A673 (cell line): ENCODE measurements at regions not wholly inside any gene's neighbourhood (a gene's known extent, or its start where the extent isn't known, plus 50 kb on each side); places are given as distances from the start of the nearest gene placed in this dataset.

Experiments used
- BruUV-seq: library from RNA; stranded (reverse); fragments of 400-500 nt; replicated peaks from 2 replicates; lab custom pipeline; 2021; lab: Mats Ljungman, UMichigan
- CTCF ChIA-PET: fragments of 300-600 bp; sonication (Branson Sonifier 250); formaldehyde crosslinking; loops from one replicate; lab custom pipeline; 2022; ENCODE audit warnings: antibody characterized with exemption; lab: Charles Lee
- POLR2A ChIA-PET: fragments of 300-600 bp; sonication (Branson Sonifier 250); formaldehyde crosslinking; loops from one replicate; lab custom pipeline; 2022; ENCODE audit warnings: antibody characterized with exemption; ENCODE audit not compliant: low non-redundant PET; lab: Charles Lee
- DNase-seq: peaks from one replicate; pipeline ENCODE4 v3.0.0-alpha.2; 2015; ENCODE audit warnings: low spot score
- H3K27ac ChIP-seq: fragments of 200-600 bp; sonication (generic); 2 replicates; pipeline ENCODE4 v1.5.1; 2016; ENCODE audit warnings: mixed run types, low read depth, mild to moderate bottlenecking, mixed read lengths, antibody characterized with exemption, low read length; ENCODE audit not compliant: poor library complexity, severe bottlenecking
- H3K27me3 ChIP-seq: fragments of 200-600 bp; sonication (generic); replicated peaks from 2 replicates; pipeline ENCODE4 v1.6.1; 2017; ENCODE audit warnings: mixed run types, low read depth, mild to moderate bottlenecking, mixed read lengths, antibody characterized with exemption, low read length; ENCODE audit not compliant: insufficient read depth, poor library complexity
- H3K36me3 ChIP-seq: fragments of 200-600 bp; sonication (generic); 2 replicates; pipeline ENCODE4 v1.6.1; 2016; ENCODE audit warnings: mixed run types, mild to moderate bottlenecking, mixed read lengths, antibody characterized with exemption, low read length; ENCODE audit not compliant: insufficient read depth, poor library complexity, severe bottlenecking
- H3K4me1 ChIP-seq: fragments of 200-600 bp; sonication (generic); 2 replicates; pipeline ENCODE4 v1.6.1; 2017; ENCODE audit warnings: mixed run types, mild to moderate bottlenecking, mixed read lengths, antibody characterized with exemption, low read length; ENCODE audit not compliant: insufficient read depth, poor library complexity, severe bottlenecking
- H3K4me3 ChIP-seq: fragments of 200-600 bp; sonication (generic); 2 replicates; pipeline ENCODE4 v1.5.1; 2016; ENCODE audit warnings: low read depth, mixed run types, mild to moderate bottlenecking, mixed read lengths, low read length; ENCODE audit not compliant: poor library complexity, severe bottlenecking
- H3K9me3 ChIP-seq: fragments of 200-600 bp; sonication (generic); 2 replicates; pipeline ENCODE4 v1.6.1; 2016; ENCODE audit warnings: mixed run types, low read depth, mild to moderate bottlenecking, mixed read lengths, antibody characterized with exemption, low read length; ENCODE audit not compliant: poor library complexity, severe bottlenecking
- EZH2 ChIP-seq: fragments of 200-600 bp; sonication (generic); IDR thresholded peaks from 2 replicates; pipeline ENCODE4 v1.6.1; 2017; ENCODE audit warnings: borderline replicate concordance, low read depth, mild to moderate bottlenecking, mixed read lengths, antibody characterized with exemption, low read length; ENCODE audit not compliant: poor library complexity, severe bottlenecking
- intact Hi-C: fragments of 100-400 bp; cut with micrococcal nuclease; formaldehyde crosslinking; loops from one replicate; pipeline ENCODE4 v1.10.0; 2022; ENCODE audit not compliant: unreplicated experiment
- TF ChIP-seq, protein P1 (sequence below): fragments of 300-800, 200-600 bp; sonication (generic); conservative IDR thresholded peaks from 2 replicates; pipeline ENCODE4 v1.5.1; 2017; ENCODE audit warnings: low read depth, mild to moderate bottlenecking, antibody characterized with exemption, low read length, moderate library complexity, mixed read lengths

DNA sequence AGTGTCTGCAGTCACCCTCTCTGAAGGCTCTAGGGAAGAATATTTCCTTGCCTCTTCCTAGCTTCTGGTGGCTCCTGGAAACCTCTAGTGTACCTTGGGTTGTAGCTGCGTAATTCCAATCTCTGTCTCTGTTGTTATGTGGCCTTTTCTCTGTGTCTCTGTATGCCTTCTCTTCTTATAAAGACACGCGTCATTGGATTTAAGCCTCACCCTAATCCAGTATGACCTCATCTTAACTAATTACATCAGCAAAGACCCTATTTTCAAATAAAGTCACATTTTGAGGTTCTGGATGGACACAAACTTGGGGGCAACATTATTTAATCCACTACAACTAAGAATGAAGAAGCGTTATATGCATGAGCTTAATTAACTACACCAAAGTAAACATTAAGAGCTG lies 111.4 kb upstream of the ZNF184 start:
- H3K27ac ChIP-seq: no peak overlapping the region
- POLR2A ChIA-PET: no interaction called here
- CTCF ChIA-PET: no interaction called here
- H3K4me1 ChIP-seq: no peaks in the 10 kb centered on the region
- H3K36me3 ChIP-seq: no peaks in the 10 kb centered on the region
- no peak for DNase-seq
- no peak overlapping the region for H3K4me3 ChIP-seq
- intact Hi-C loops: no loop called here
- TF ChIP-seq EZH2: no peak
- TF ChIP-seq, protein P1, sequence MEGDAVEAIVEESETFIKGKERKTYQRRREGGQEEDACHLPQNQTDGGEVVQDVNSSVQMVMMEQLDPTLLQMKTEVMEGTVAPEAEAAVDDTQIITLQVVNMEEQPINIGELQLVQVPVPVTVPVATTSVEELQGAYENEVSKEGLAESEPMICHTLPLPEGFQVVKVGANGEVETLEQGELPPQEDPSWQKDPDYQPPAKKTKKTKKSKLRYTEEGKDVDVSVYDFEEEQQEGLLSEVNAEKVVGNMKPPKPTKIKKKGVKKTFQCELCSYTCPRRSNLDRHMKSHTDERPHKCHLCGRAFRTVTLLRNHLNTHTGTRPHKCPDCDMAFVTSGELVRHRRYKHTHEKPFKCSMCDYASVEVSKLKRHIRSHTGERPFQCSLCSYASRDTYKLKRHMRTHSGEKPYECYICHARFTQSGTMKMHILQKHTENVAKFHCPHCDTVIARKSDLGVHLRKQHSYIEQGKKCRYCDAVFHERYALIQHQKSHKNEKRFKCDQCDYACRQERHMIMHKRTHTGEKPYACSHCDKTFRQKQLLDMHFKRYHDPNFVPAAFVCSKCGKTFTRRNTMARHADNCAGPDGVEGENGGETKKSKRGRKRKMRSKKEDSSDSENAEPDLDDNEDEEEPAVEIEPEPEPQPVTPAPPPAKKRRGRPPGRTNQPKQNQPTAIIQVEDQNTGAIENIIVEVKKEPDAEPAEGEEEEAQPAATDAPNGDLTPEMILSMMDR: no peak
- no TSS peak for BruUV-seq
- H3K9me3 ChIP-seq: no peaks in the 10 kb centered on the region
- H3K27me3 ChIP-seq: no peaks in the 10 kb centered on the region

DNA sequence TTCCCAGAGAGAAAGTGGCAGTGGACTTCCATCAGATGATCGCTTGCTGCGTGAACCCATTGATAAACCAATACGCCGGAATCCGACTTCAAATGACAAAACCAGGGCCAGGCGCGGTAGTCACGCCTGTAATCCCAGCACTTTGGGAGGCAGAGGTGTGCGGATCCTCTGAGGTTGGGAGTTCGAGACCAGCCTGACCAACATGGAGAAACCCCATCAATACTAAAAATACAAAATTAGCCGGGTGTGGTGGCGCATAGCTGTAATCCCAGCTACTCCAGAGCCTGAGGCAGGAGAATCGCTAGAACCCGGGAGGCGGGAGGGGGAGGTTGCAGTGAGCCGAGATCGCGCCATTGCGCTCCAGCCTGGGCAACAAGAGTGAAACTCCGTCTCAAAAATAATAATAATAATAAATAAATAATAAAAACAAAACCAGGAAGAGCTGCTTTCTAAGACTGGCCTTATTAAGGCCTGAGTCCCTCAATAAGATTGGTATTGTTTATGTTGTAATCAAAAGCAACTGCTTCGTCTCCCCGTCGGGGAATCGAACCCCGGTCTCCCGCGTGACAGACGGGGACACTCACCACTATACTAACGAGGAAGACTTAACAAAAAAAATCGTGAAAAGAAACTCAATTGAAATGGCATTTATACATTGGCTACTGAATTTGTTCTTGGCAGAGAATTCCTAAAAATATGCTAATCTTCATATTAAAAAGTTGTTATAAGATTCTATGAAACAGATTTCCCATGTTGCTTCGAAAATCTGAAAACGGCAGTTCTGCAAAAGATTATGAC lies 110.2 kb upstream of the ZNF184 start:
- no peak overlapping the region for H3K27ac ChIP-seq
- no peaks in the 10 kb centered on the region for H3K9me3 ChIP-seq
- DNase-seq: peak; percentile 82
- H3K4me3 ChIP-seq: peak overlapping the region; percentile 29
- no peaks in the 10 kb centered on the region for H3K4me1 ChIP-seq
- no peaks in the 10 kb centered on the region for H3K27me3 ChIP-seq
- ChIA-PET CTCF (no interaction called here), POLR2A (interaction anchor here (0.6 kb wide), 1 partner anchor 151 kb away, joined by 3 read pairs; no protein-coding TSS in a partner anchor)
- BruUV-seq: no TSS peak
- TF ChIP-seq, protein P1: no peak
- TF ChIP-seq EZH2: no peak
- intact Hi-C loops: loop anchor here (2.0 kb wide), 1 partner anchor 30 kb away; no protein-coding TSS in a partner anchor
- no peaks in the 10 kb centered on the region for H3K36me3 ChIP-seq

DNA sequence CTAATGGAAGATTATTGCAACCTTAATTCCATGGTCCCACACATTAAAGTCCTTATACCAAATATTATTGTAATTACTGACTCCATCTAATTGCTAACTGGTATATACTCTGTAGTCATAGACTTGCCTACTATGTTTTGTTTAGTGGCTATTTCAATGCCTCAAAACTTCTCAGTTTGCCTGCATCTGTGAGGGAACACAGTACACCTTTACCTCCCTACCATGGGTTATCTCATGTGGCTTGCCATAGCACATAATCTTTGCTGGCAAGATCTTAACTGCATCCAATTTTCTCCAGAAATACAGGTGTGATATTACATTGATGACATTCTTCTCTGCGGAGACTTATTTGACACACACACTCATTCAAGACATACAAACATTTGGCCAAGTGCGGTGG lies 107.1 kb upstream of the ZNF184 start:
- H3K4me3 ChIP-seq: no peak overlapping the region
- H3K9me3 ChIP-seq: no peaks in the 10 kb centered on the region
- H3K36me3 ChIP-seq: no peaks in the 10 kb centered on the region
- H3K27ac ChIP-seq: no peak overlapping the region
- TF ChIP-seq, protein P1: no peak
- no peak for TF ChIP-seq EZH2
- ChIA-PET POLR2A (no interaction called here), CTCF (no interaction called here)
- no peak for DNase-seq
- intact Hi-C loops: no loop called here
- H3K27me3 ChIP-seq: no peaks in the 10 kb centered on the region
- H3K4me1 ChIP-seq: no peaks in the 10 kb centered on the region
- BruUV-seq: no TSS peak
